Ovary (tissue), 3 donors: ENCODE measurements at regions not wholly inside any gene's neighbourhood (a gene's known extent, or its start where the extent isn't known, plus 50 kb on each side); places are given as distances from the start of the nearest gene placed in this dataset.

Experiments
- CTCF ChIP-seq, 3 donors: fragments of 450-650 bp in 2 of 3; fragments of 200-600 bp in 1 of 3; IDR thresholded peaks; one replicate each; pipeline versions ENCODE4 v1.5.1 to v1.8.0; 2016 to 2022; ENCODE audit warnings: antibody characterized with exemption in 3 of 3, mild to moderate bottlenecking in 1 of 3
- EP300 ChIP-seq: sonication (generic); formaldehyde crosslinking; IDR thresholded peaks from one replicate; pipeline ENCODE4 v1.6.1; 2017; ENCODE audit warnings: antibody characterized with exemption
- POLR2A ChIP-seq: fragments of 450-650 bp; IDR thresholded peaks from one replicate; pipeline ENCODE4 v1.6.1; 2017; ENCODE audit warnings: antibody characterized with exemption, mild to moderate bottlenecking, moderate library complexity
- donor health status: DM: no; HTN: no; CAD: no.

GRCh38 chr6:97947841-97948240, 664.8 kb upstream of the MMS22L start:
- TF ChIP-seq POLR2A (no peak), CTCF (IDR thresholded peaks at IDR 0.05) (no peak), EP300 (no peak)
